ENCODE measurements at regions not wholly inside any gene's neighbourhood (a gene's known extent, or its start where the extent isn't known, plus 50 kb on each side); places are given as distances from the start of the nearest gene placed in this dataset.

DNA sequence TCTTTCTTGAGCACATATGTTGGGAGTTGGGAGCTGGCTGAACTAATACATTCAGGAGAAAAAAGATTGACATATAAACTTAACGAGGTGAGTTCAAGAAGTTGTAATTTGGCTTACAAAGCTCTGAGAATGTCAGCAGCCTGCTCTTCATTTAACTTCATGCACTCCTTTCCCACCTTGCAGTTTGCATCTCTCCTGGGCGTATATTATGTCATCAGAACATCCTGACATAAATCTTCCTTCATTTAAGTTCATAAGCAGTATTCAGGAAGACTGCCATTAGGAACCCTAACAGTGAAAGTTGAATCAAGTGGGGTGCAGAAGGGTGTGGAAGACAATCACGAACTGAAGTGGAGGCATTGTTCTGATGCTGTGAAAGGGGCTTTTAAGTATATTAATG lies 288.1 kb downstream of the ARPP21 start:
- TF ChIP-seq, protein P1, sequence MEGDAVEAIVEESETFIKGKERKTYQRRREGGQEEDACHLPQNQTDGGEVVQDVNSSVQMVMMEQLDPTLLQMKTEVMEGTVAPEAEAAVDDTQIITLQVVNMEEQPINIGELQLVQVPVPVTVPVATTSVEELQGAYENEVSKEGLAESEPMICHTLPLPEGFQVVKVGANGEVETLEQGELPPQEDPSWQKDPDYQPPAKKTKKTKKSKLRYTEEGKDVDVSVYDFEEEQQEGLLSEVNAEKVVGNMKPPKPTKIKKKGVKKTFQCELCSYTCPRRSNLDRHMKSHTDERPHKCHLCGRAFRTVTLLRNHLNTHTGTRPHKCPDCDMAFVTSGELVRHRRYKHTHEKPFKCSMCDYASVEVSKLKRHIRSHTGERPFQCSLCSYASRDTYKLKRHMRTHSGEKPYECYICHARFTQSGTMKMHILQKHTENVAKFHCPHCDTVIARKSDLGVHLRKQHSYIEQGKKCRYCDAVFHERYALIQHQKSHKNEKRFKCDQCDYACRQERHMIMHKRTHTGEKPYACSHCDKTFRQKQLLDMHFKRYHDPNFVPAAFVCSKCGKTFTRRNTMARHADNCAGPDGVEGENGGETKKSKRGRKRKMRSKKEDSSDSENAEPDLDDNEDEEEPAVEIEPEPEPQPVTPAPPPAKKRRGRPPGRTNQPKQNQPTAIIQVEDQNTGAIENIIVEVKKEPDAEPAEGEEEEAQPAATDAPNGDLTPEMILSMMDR (IDR thresholded peaks at IDR 0.05) = no peak
- TF ChIP-seq POLR2A (IDR thresholded peaks at IDR 0.05) (no peak), EP300 (IDR thresholded peaks at IDR 0.05) (no peak)
